ENCODE measurements at regions not wholly inside any gene's neighbourhood (a gene's known extent, or its start where the extent isn't known, plus 50 kb on each side); places are given as distances from the start of the nearest gene placed in this dataset.

DNA sequence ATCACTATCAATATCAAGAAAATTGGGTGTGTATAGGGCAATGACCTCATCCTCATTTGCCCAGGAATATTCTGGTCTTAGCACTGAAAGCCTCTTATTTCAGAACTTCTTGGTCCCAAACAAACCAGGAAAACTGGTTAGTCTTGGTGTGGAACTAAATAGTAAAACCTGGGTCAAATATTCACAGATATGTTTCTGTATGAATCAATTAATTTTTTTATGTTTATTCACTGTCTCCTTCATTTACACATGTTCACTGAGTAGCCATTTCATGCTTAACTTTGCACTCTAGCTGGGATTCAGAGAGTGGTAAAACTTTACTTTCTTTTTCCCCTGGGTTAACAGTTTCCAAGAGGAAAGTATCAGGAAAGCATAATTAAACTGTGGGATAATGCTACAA is 113.7 kb upstream of the PAPPA start:
- no peaks in the 10 kb centered on the region for H3K36me3 ChIP-seq (replicated peaks; ENCODE audit: insufficient read depth, low read depth)
- H3K27ac ChIP-seq, result no peak overlapping the region
- no peaks in the 10 kb centered on the region for H4K20me1 ChIP-seq (ENCODE audit: insufficient read depth, poor library complexity, severe bottlenecking)
- no peak overlapping the region for H3K4me2 ChIP-seq
- no peaks in the 10 kb centered on the region for H3K4me1 ChIP-seq (ENCODE audit: insufficient read depth)
- no peaks in the 10 kb centered on the region for H3K27me3 ChIP-seq
- TF ChIP-seq EZH2phosphoT487 (IDR thresholded peaks at IDR 0.05; ENCODE audit: low read depth, severe bottlenecking, unreplicated experiment) (no peak), EZH2 (IDR thresholded peaks at IDR 0.05; ENCODE audit: borderline replicate concordance) (no peak)
- TF ChIP-seq, protein P1, sequence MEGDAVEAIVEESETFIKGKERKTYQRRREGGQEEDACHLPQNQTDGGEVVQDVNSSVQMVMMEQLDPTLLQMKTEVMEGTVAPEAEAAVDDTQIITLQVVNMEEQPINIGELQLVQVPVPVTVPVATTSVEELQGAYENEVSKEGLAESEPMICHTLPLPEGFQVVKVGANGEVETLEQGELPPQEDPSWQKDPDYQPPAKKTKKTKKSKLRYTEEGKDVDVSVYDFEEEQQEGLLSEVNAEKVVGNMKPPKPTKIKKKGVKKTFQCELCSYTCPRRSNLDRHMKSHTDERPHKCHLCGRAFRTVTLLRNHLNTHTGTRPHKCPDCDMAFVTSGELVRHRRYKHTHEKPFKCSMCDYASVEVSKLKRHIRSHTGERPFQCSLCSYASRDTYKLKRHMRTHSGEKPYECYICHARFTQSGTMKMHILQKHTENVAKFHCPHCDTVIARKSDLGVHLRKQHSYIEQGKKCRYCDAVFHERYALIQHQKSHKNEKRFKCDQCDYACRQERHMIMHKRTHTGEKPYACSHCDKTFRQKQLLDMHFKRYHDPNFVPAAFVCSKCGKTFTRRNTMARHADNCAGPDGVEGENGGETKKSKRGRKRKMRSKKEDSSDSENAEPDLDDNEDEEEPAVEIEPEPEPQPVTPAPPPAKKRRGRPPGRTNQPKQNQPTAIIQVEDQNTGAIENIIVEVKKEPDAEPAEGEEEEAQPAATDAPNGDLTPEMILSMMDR (IDR thresholded peaks at IDR 0.05; ENCODE audit: poor library complexity), result no peak
- no peaks in the 10 kb centered on the region for H3K79me2 ChIP-seq
- no peak overlapping the region for H3K4me3 ChIP-seq
- no peak overlapping the region for H2AFZ ChIP-seq
- DNase-seq (ENCODE audit: low spot score), result no peak
- no peaks in the 10 kb centered on the region for H3K9me3 ChIP-seq (ENCODE audit: low read depth)
- H3K9me2 ChIP-seq (replicated peaks; ENCODE audit: insufficient read depth), result no peaks in the 10 kb centered on the region

- no peak overlapping the region for H3K27ac ChIP-seq
- no peak overlapping the region for H3K4me3 ChIP-seq
- no peaks in the 10 kb centered on the region for H4K20me1 ChIP-seq (ENCODE audit: insufficient read depth, poor library complexity, severe bottlenecking)
- no peaks in the 10 kb centered on the region for H3K27me3 ChIP-seq
- H3K9me2 ChIP-seq (replicated peaks; ENCODE audit: insufficient read depth), result no peaks in the 10 kb centered on the region
- H3K4me1 ChIP-seq (ENCODE audit: insufficient read depth), result no peaks in the 10 kb centered on the region
- no peaks in the 10 kb centered on the region for H3K9me3 ChIP-seq (ENCODE audit: low read depth)
- no peak for DNase-seq (ENCODE audit: low spot score)
- H3K36me3 ChIP-seq (replicated peaks; ENCODE audit: insufficient read depth, low read depth), result no peaks in the 10 kb centered on the region
- TF ChIP-seq, protein P1 (IDR thresholded peaks at IDR 0.05; ENCODE audit: poor library complexity), result no peak
- TF ChIP-seq EZH2 (IDR thresholded peaks at IDR 0.05; ENCODE audit: borderline replicate concordance), result no peak
- TF ChIP-seq EZH2phosphoT487 (IDR thresholded peaks at IDR 0.05; ENCODE audit: low read depth, severe bottlenecking, unreplicated experiment), result no peak
- WGBS (ENCODE audit: low lambda C conversion rate, missing lambda C conversion rate), result 96% methylated on average over 2 of the region's 2 CpGs
- no peak overlapping the region for H2AFZ ChIP-seq
- H3K79me2 ChIP-seq, result no peaks in the 10 kb centered on the region
- no peak overlapping the region for H3K4me2 ChIP-seq
Measured at GRCh38 chr9:116042321-116042720, 111.3 kb upstream of the PAPPA start.

DNA sequence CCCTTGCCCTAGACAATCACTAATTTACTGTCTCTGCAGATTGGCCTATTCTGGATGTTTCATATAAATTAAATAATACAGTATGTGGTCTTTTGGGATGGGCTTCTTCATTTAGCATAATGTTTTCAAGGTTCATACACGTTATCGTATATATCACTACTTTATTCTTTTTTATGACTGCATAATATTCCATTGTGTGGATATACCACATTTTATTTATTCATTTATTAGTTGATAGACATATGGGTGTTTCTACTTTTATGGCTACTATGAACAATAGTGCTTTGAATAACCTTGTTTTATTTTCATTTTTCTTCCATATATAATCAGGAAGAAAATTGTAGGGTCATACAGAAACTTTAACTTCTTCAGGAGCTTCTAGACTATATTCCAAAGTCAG is 108.5 kb upstream of the PAPPA start:
- H3K36me3 ChIP-seq (replicated peaks; ENCODE audit: insufficient read depth, low read depth), result no peaks in the 10 kb centered on the region
- H3K4me2 ChIP-seq, result no peak overlapping the region
- no peaks in the 10 kb centered on the region for H3K4me1 ChIP-seq (ENCODE audit: insufficient read depth)
- no peaks in the 10 kb centered on the region for H3K9me2 ChIP-seq (replicated peaks; ENCODE audit: insufficient read depth)
- no peaks in the 10 kb centered on the region for H3K27me3 ChIP-seq
- H4K20me1 ChIP-seq (ENCODE audit: insufficient read depth, poor library complexity, severe bottlenecking), result no peaks in the 10 kb centered on the region
- no peak for TF ChIP-seq EZH2 (IDR thresholded peaks at IDR 0.05; ENCODE audit: borderline replicate concordance)
- TF ChIP-seq, protein P1 (IDR thresholded peaks at IDR 0.05; ENCODE audit: poor library complexity), result no peak
- TF ChIP-seq EZH2phosphoT487 (IDR thresholded peaks at IDR 0.05; ENCODE audit: low read depth, severe bottlenecking, unreplicated experiment), result no peak
- no peak overlapping the region for H3K4me3 ChIP-seq
- no peaks in the 10 kb centered on the region for H3K79me2 ChIP-seq
- H3K27ac ChIP-seq, result no peak overlapping the region
- no peak for DNase-seq (ENCODE audit: low spot score)
- H2AFZ ChIP-seq, result no peak overlapping the region
- no peaks in the 10 kb centered on the region for H3K9me3 ChIP-seq (ENCODE audit: low read depth)
- whole genome bisulfite sequencing (ENCODE audit: low lambda C conversion rate, missing lambda C conversion rate), result 93% methylated on average over 2 of the region's 2 CpGs

DNA sequence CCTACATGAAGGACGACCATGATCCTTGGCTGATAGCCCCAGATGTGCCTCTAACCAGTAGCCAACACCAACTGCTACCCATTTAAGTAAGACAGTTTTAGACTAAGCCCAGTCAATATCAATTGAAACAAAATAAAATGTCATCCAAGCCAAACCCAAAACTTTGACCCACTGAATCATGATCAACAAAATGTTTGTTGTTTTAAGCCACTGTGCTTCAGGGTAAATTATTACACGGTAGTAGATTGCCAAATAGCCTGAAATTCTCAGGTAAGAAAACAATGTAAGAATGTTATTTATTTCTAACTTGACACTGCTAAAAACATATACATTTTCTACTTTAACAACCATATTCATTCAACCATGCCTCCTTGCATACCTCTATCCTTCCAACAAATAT is 105.5 kb upstream of the PAPPA start:
- Histone ChIP-seq H3K9me2 (replicated peaks; ENCODE audit: insufficient read depth) (no peaks in the 10 kb centered on the region), H4K20me1 (ENCODE audit: insufficient read depth, poor library complexity, severe bottlenecking) (no peaks in the 10 kb centered on the region), H3K4me1 (ENCODE audit: insufficient read depth) (no peaks in the 10 kb centered on the region), H3K27me3 (no peaks in the 10 kb centered on the region), H3K79me2 (no peaks in the 10 kb centered on the region), H3K27ac (no peak overlapping the region), H3K4me3 (no peak overlapping the region), H3K4me2 (no peak overlapping the region), H3K9me3 (ENCODE audit: low read depth) (no peaks in the 10 kb centered on the region), H2AFZ (no peak overlapping the region), H3K36me3 (replicated peaks; ENCODE audit: insufficient read depth, low read depth) (no peaks in the 10 kb centered on the region)
- WGBS (ENCODE audit: low lambda C conversion rate, missing lambda C conversion rate), result 92% methylated on average over 2 of the region's 2 CpGs
- TF ChIP-seq EZH2 (IDR thresholded peaks at IDR 0.05; ENCODE audit: borderline replicate concordance) (no peak), EZH2phosphoT487 (IDR thresholded peaks at IDR 0.05; ENCODE audit: low read depth, severe bottlenecking, unreplicated experiment) (no peak)
- TF ChIP-seq, protein P1 (IDR thresholded peaks at IDR 0.05; ENCODE audit: poor library complexity), result no peak
- DNase-seq (ENCODE audit: low spot score), result no peak
